Fibroblast of skin of abdomen (primary cell): ENCODE measurements at regions not wholly inside any gene's neighbourhood (a gene's known extent, or its start where the extent isn't known, plus 50 kb on each side); places are given as distances from the start of the nearest gene placed in this dataset.
"Not testable (repeated sequence)": the region's sequence is repeated elsewhere in the genome, so short reads cannot be mapped to it uniquely, and the experiment has no call there.

Source experiments
- DNase-seq: peaks from one replicate; pipeline ENCODE4 v3.0.0-alpha.2; 2013

DNA sequence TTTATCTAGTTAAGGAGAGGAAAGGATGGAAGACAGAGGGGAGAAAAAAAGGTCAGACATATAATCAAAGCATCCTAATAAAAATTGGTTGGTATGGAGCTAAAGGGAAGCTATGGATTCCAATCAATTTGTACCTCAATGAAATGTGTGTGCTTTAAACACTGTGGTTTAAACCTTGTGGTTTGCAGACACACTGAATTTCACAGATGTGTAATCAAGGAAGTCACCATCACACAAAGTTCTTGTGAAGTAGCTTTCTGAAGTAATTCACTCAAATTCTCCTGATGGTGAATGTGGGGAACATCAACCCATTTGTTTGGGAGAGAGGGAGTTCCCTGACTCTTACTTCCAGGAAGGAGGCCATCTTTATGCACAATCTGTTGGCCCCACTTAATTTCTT lies 243.3 kb upstream of the KRR1 start:
- peak; percentile 41 for DNase-seq

- no peak for DNase-seq
Measured at GRCh38 chr12:75754141-75754540, 242.7 kb upstream of the KRR1 start.

- DNase-seq: no peak
Measured at GRCh38 chr12:75751769-75752471, 240.5 kb upstream of the KRR1 start.

DNA sequence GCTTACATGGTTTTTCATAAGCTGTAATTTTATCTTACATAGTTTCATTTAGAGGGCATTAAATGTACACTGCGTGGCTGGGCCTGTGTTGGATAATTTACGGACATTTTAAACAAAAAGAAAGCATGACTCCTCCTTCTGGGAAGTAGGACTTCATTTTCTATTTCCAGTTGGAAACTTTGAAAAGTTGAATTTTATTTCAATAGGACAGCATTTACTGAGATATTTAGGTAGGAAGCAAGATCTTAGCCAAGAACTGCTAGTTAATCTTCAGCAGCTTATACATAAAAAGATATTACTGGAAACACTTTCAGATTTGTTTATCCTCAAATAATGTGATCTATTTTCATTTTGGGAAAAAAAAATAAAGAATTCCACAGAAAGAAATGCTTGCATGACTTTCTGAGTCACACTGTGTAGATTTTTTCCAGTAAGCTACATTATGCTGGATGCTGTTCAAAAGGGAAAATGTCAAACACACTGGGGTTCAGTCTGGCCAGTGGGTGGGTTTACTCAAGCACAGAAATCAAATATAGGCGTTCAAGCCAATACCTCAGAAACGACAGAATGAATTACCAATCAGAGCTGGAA lies 239.4 kb upstream of the KRR1 start:
- DNase-seq: peak; percentile 78

DNA sequence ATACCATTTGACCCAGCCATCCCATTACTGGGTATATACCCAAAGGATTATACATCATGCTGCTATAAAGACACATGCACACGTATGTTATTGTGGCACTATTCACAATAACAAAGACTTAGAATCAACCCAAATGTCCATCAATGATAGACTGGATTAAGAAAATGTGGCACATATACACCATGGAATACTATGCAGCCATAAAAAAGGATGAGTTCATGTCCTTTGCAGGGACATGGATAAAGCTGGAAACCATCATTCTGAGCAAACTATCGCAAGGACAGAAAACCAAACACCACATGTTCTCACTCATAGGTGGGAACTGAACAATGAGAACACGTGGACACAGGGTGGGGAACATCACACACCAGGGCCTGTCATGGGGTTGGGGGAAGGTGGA lies 237.6 kb upstream of the KRR1 start:
- not testable (repeated sequence) for DNase-seq

DNA sequence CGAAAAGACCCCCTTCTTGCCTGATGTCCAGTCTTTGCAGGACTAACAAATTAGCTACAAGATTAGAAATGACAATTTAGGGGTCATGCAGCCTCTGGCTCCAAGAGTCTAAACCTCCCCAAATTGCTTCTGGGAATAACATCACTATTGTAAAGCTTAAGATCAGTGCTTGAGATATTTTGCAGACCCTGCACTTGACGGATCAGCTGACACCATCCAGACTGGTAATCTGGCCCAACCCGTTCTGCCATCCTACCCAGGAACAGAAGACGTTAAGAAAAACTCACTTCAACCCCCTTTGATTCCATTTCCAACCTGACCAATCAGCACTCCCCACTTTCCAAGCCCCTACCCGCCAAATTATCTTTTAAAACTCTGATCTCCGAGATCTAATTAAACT lies 236.7 kb upstream of the KRR1 start:
- no peak for DNase-seq

DNA sequence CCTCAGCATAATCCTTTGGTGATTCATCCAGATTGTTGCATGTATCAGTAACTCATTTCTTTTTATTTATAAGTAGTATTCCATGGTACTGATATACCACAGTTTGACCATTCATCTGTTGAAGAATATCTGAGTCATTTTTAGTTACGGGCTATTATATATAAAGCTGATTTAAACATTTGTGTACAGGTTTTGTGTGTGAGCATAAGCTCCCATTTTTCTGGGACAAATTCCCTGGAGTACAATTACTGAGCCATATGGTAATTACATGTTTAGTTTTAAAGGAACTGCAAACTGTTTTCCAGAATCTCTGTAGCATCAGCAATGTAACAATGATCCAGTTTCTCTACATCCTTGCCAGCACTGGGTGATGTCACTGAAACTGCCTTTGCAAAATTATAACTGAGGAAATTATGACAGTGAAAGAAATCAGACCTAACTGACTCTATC lies 236.2 kb upstream of the KRR1 start:
- peak; percentile 84 for DNase-seq

DNA sequence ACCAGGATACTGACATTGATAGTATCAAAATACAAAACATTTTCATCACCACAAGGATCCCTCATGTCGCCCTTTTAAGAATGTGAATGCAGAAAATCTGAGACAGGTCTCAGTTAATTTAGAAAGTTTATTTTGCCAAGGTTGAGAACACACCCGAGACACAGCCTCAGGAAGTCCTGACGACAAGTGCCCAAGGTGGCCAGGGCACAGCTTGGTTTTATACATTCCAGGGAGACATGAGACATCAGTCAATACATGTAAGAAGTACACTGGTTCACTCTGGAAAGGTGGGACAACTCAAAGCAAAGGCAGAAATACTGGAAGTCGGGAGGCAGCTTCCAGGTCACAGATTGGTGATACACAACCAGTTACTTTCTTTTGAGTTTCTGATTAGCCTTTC lies 235.2 kb upstream of the KRR1 start:
- no peak for DNase-seq

GRCh38 chr12:75744607-75745256 lies 233.3 kb upstream of the KRR1 start:
- no peak for DNase-seq

GRCh38 chr12:75742961-75743360 lies 231.6 kb upstream of the KRR1 start:
- DNase-seq: no peak

DNA sequence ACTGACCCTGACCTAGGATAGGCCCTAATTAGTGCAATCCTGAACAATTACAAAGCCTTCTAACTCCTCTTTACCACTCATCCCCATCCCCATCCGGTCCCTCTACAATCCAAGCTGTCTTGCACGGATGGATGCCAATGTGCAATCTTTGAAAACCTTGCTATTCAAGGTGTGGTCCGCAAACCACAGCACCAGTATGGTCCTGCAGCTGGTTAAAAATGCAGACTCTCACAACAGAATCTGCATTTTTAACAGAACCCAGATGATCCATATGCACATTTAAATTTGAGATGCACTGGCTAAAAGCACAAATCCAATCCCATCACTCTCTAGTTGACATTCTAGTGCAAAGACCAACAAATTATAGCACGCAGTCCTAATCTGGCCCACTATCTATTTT lies 230.6 kb upstream of the KRR1 start:
- DNase-seq: no peak

GRCh38 chr12:75739912-75740311 lies 228.5 kb upstream of the KRR1 start:
- no peak for DNase-seq

DNA sequence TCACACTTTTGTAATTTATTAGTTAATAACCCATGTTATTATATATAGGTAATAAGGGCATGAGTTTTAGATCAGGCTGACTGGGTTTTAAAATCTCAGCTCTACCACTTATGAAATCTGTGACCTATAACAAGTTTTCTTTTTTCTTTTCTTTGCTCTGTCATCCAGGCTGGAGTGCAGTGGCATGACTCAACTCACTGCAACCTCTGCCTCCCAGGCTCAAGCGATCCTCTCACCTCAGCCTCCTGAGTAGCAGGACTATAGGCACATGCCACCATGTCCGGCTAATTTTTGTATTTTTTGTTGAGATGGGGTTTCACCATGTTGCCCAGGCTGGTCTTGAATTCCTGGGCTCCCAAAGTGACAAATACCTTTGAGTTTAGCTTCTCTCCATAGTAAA lies 227.7 kb upstream of the KRR1 start:
- DNase-seq: not testable (repeated sequence)

DNA sequence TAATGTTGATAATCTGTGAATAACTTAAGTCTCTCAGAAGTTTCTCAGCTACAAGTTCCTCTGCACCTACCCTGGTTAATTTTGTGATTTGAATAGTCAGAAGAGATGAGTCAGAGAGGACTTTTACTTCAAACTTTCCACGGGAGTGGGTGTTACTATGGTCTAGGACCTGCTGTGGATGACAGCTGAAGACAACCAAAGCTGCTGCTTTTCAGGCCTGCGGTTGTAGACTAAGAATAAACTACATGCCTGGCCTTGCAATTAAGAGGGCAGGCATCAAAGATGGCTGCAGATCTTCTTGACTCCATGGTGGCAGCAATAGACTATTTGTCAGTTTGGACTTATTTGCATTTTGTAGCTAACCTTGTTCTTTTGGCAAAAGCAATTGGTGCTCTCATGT lies 227.1 kb upstream of the KRR1 start:
- no peak for DNase-seq

- no peak for DNase-seq
Measured at GRCh38 chr12:75735853-75736252, 224.4 kb upstream of the KRR1 start.

DNA sequence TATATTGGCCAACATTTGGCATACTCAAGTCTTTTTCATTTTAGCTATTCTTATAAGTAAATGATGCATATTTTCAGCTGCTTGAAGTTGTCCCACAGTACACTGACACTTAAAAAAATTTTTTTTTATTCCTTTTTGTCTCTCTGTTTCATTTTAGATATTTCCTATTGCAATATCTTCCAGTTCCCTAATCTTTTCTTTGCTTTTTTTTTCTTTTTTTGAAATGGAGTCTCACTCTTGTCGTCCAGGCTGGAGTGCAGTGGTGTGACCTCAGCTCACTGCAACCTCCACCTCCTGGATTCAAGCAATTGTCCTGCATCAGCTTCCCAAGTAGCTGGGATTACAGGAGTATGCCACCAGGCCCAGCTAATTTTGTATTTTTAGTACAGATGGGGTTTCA lies 217.4 kb upstream of the KRR1 start:
- DNase-seq: no peak

DNA sequence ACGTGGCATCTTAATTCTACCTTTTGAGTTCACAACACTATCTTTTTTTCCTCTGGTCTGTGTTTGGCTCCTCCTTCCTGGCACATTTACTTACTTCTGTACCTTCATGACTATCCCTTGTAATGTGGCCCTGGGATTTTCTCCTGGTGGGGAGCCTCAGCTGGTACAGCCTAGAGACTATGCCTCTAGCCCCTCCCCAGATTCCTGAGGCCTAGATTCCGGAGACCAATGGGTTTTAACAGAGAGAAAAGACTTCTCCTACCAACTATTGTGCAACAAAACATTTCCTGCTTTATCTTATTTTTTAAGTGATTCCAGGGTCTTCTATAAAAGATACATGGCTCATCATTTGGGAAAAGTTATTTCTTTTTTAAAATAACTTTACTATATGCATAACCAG lies 216.2 kb upstream of the KRR1 start:
- DNase-seq: no peak

- DNase-seq: peak; percentile 78
Measured at GRCh38 chr12:75725521-75726111, 214.2 kb upstream of the KRR1 start.

- peak; percentile 90 for DNase-seq
Measured at GRCh38 chr12:75724928-75725312, 213.5 kb upstream of the KRR1 start.

- no peak for DNase-seq
Measured at GRCh38 chr12:75724307-75724927, 213.0 kb upstream of the KRR1 start.

- peak; percentile 91 for DNase-seq
Measured at GRCh38 chr12:75722714-75723200, 211.3 kb upstream of the KRR1 start.

DNA sequence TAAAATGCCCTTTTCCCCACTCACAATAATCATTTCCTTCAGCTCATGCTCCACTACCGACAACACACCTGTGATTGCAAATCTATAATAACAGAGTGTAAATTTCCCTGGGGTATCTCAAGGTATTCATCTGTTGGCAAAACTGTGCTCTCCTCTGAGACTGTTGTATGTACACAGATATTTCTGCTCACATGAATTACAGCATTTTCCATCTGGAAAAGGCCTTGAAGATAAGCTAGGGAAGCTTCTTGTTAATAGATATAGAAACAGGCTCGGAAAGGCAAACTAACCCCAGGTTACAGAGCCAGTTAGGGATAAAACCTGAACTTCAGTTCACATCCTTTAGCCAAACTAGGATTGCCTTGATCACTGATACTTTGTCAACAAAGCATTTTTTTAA lies 210.4 kb upstream of the KRR1 start:
- DNase-seq: no peak
